HEK293 (cell line): ENCODE measurements at regions not wholly inside any gene's neighbourhood (a gene's known extent, or its start where the extent isn't known, plus 50 kb on each side); places are given as distances from the start of the nearest gene placed in this dataset.

Source experiments
- CTCF ChIA-PET: fragments of 350-600 bp; formaldehyde crosslinking; extraction: SDS; loops from one replicate; lab custom pipeline; 2021; ENCODE audit warnings: antibody characterized with exemption; lab: Yijun Ruan, JAX
- POLR2A ChIA-PET: fragments of 300-600 bp; formaldehyde crosslinking; extraction: SDS; loops from one replicate; lab custom pipeline; 2020; ENCODE audit warnings: antibody characterized with exemption, inconsistent platforms; lab: Yijun Ruan, JAX
- H3K27ac ChIP-seq: fragments of 200-500 bp; sonication (Bioruptor generic); 2 replicates; pipeline ENCODE4 v1.5.1; 2014; ENCODE audit warnings: low read depth, low read length, control low read depth, inconsistent platforms; ENCODE audit errors: extremely low read depth
- H3K36me3 ChIP-seq, 2 experiments: fragments of 200-500 bp in 1 of 2; sonication (Bioruptor generic) in 1 of 2; 1 replicate in 1 of 2; 2 replicates in 1 of 2; pipeline ENCODE4 v1.5.1; 2014 to 2017; ENCODE audit warnings: inconsistent platforms in 2 of 2, low read length in 2 of 2; ENCODE audit not compliant: control insufficient read depth in 2 of 2, insufficient read depth in 1 of 2
- H3K4me1 ChIP-seq: fragments of 200-500 bp; sonication (Bioruptor generic); 2 replicates; pipeline ENCODE4 v1.5.1; 2014; ENCODE audit warnings: mild to moderate bottlenecking, low read length, inconsistent platforms; ENCODE audit not compliant: control insufficient read depth, insufficient read depth
- H3K4me3 ChIP-seq: 2 replicates; pipeline ENCODE4 v1.5.1; 2011; ENCODE audit warnings: low read depth, mild to moderate bottlenecking, control low read depth, low read length, moderate library complexity
- H3K9me3 ChIP-seq: fragments of 200-500 bp; sonication (Bioruptor generic); 2 replicates; pipeline ENCODE4 v1.5.1; 2014; ENCODE audit warnings: low read depth, low read length, inconsistent platforms; ENCODE audit not compliant: control insufficient read depth, insufficient read depth
- OSR2 ChIP-seq: fragments of 450-650 bp; formaldehyde crosslinking; IDR thresholded peaks from 2 replicates; pipeline ENCODE4 v1.5.1; 2016; ENCODE audit warnings: missing biosample characterization, missing genetic modification characterization
- REPIN1 ChIP-seq: fragments of 450-650 bp; formaldehyde crosslinking; IDR thresholded peaks from 2 replicates; pipeline ENCODE4 v1.5.1; 2017; ENCODE audit warnings: missing biosample characterization, missing genetic modification characterization, low read depth
- SP7 ChIP-seq: fragments of 450-650 bp; formaldehyde crosslinking; IDR thresholded peaks from 2 replicates; pipeline ENCODE4 v1.5.1; 2016; ENCODE audit warnings: missing biosample characterization, missing genetic modification characterization
- TCF7L2 ChIP-seq: IDR thresholded peaks from 2 replicates; pipeline ENCODE4 v1.6.1; 2011; ENCODE audit warnings: low read depth, mild to moderate bottlenecking, inconsistent platforms, low read length, moderate library complexity, borderline replicate concordance
- ZBTB1 ChIP-seq: fragments of 450-650 bp; formaldehyde crosslinking; IDR thresholded peaks from 2 replicates; pipeline ENCODE4 v1.5.1; 2016; ENCODE audit warnings: missing biosample characterization, missing genetic modification characterization
- ZBTB26 ChIP-seq: fragments of 450-650 bp; formaldehyde crosslinking; optimal IDR thresholded peaks from 2 replicates; pipeline ENCODE3; 2016; ENCODE audit warnings: missing biosample characterization, mild to moderate bottlenecking, missing genetic modification characterization
- ZNF138 ChIP-seq: fragments of 450-650 bp; formaldehyde crosslinking; IDR thresholded peaks from 2 replicates; pipeline ENCODE4 v1.5.1; 2016; ENCODE audit warnings: missing biosample characterization, missing genetic modification characterization, borderline replicate concordance
- ZNF175 ChIP-seq: fragments of 450-650 bp; formaldehyde crosslinking; IDR thresholded peaks from 2 replicates; pipeline ENCODE4 v1.5.1; 2016; ENCODE audit warnings: missing biosample characterization, missing genetic modification characterization
- ZNF2 ChIP-seq: fragments of 450-650 bp; formaldehyde crosslinking; IDR thresholded peaks from 2 replicates; pipeline ENCODE4 v1.5.1; 2016; ENCODE audit warnings: missing biosample characterization, missing genetic modification characterization
- ZNF280C ChIP-seq: fragments of 450-650 bp; formaldehyde crosslinking; IDR thresholded peaks from 2 replicates; pipeline ENCODE4 v1.5.1; 2016; ENCODE audit warnings: missing biosample characterization, missing genetic modification characterization
- ZNF426 ChIP-seq: fragments of 450-650 bp; formaldehyde crosslinking; IDR thresholded peaks from 2 replicates; pipeline ENCODE4 v1.5.1; 2017; ENCODE audit warnings: missing biosample characterization, missing genetic modification characterization, mild to moderate bottlenecking, inconsistent platforms, moderate library complexity
- ZNF561 ChIP-seq: fragments of 450-650 bp; IDR thresholded peaks from 2 replicates; pipeline ENCODE4 v1.5.1; 2018; ENCODE audit warnings: missing biosample characterization, missing genetic modification characterization, borderline replicate concordance
- ZSCAN16 ChIP-seq: fragments of 450-650 bp; formaldehyde crosslinking; IDR thresholded peaks from 2 replicates; pipeline ENCODE4 v1.5.1; 2016; ENCODE audit warnings: missing biosample characterization, missing genetic modification characterization
- ZSCAN4 ChIP-seq: fragments of 450-650 bp; formaldehyde crosslinking; IDR thresholded peaks from 2 replicates; pipeline ENCODE4 v1.5.1; 2017; ENCODE audit warnings: missing biosample characterization, missing genetic modification characterization
- TF ChIP-seq, protein P1 (sequence below): fragments of 450-650 bp; formaldehyde crosslinking; IDR thresholded peaks from 2 replicates; pipeline ENCODE4 v1.5.1; 2016; ENCODE audit warnings: missing biosample characterization, missing genetic modification characterization
- TF ChIP-seq, protein P2 (sequence below): fragments of 450-650 bp; formaldehyde crosslinking; IDR thresholded peaks from 2 replicates; pipeline ENCODE4 v1.5.1; 2016; ENCODE audit warnings: missing biosample characterization, missing genetic modification characterization, borderline replicate concordance
- TF ChIP-seq, protein P3 (sequence below): fragments of 450-650 bp; formaldehyde crosslinking; IDR thresholded peaks from 2 replicates; pipeline ENCODE4 v1.5.1; 2017; ENCODE audit warnings: missing biosample characterization, missing genetic modification characterization
- TF ChIP-seq, protein P4 (sequence below): fragments of 450-650 bp; formaldehyde crosslinking; IDR thresholded peaks from 2 replicates; pipeline ENCODE4 v1.5.1; 2016; ENCODE audit warnings: missing biosample characterization, missing genetic modification characterization
- TF ChIP-seq, protein P5 (sequence below): fragments of 450-650 bp; IDR thresholded peaks from 2 replicates; pipeline ENCODE4 v1.5.1; 2018; ENCODE audit warnings: missing biosample characterization, missing genetic modification characterization
- TF ChIP-seq, protein P6 (sequence below): fragments of 450-650 bp; IDR thresholded peaks from 2 replicates; pipeline ENCODE4 v1.5.1; 2018; ENCODE audit warnings: missing biosample characterization, mild to moderate bottlenecking, missing genetic modification characterization

DNA sequence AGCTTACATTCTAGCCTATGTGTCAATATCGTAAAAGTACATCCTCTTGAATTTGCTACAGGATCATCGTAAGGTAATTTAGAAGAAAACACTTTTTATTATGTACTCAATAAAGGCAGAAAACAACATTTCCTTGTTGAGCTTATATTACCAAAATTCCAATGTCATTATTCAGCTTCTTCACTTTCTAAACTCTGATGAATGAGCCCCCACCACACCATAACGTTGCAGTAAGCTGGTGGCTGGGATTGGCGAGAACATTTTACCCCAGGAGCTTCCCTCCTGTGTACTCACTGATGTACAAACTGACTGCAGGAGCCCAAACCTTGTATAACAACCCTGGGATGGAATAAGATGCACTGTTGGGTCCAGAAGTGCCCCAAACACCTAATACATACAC, 238.1 kb upstream of the MARCKS start (continued):
- TF ChIP-seq, protein P1, sequence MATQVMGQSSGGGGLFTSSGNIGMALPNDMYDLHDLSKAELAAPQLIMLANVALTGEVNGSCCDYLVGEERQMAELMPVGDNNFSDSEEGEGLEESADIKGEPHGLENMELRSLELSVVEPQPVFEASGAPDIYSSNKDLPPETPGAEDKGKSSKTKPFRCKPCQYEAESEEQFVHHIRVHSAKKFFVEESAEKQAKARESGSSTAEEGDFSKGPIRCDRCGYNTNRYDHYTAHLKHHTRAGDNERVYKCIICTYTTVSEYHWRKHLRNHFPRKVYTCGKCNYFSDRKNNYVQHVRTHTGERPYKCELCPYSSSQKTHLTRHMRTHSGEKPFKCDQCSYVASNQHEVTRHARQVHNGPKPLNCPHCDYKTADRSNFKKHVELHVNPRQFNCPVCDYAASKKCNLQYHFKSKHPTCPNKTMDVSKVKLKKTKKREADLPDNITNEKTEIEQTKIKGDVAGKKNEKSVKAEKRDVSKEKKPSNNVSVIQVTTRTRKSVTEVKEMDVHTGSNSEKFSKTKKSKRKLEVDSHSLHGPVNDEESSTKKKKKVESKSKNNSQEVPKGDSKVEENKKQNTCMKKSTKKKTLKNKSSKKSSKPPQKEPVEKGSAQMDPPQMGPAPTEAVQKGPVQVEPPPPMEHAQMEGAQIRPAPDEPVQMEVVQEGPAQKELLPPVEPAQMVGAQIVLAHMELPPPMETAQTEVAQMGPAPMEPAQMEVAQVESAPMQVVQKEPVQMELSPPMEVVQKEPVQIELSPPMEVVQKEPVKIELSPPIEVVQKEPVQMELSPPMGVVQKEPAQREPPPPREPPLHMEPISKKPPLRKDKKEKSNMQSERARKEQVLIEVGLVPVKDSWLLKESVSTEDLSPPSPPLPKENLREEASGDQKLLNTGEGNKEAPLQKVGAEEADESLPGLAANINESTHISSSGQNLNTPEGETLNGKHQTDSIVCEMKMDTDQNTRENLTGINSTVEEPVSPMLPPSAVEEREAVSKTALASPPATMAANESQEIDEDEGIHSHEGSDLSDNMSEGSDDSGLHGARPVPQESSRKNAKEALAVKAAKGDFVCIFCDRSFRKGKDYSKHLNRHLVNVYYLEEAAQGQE (tag by site-specific recombination), result no peak
- no peak for TF ChIP-seq OSR2 (tag by site-specific recombination)

DNA sequence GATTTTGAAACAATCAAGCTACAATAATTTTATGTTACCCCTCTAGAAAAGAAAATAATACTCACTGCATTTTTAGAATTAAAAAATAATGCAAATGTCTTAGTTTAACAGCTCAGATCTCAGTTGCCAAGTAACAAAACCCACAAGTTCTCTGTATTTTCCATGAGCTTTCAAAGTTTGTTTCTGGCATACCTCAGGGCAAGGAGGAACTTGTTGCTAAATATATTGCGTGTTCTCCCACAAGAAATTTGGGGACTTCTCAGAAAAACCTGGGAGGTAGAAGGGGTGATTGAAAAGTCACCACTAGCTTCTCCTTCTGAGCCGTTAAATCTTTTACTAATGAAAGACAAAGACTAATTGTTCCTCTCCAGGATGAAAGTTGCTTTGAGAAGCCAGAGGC, 236.8 kb upstream of the MARCKS start:
- no peaks in the 10 kb centered on the region for H3K9me3 ChIP-seq
- ChIA-PET POLR2A (no interaction called here), CTCF (interaction anchor here (0.6 to 1.5 kb wide), 2 partner anchors 9 to 154 kb away, joined by 3 to 7 read pairs; no protein-coding TSS in a partner anchor)
- no peak overlapping the region for H3K4me3 ChIP-seq
- H3K4me1 ChIP-seq, result peaks cover 5% of the 10 kb centered on the region
- H3K27ac ChIP-seq, result no peak overlapping the region
- H3K36me3 ChIP-seq, result no peaks in the 10 kb centered on the region
- TF ChIP-seq, protein P2, sequence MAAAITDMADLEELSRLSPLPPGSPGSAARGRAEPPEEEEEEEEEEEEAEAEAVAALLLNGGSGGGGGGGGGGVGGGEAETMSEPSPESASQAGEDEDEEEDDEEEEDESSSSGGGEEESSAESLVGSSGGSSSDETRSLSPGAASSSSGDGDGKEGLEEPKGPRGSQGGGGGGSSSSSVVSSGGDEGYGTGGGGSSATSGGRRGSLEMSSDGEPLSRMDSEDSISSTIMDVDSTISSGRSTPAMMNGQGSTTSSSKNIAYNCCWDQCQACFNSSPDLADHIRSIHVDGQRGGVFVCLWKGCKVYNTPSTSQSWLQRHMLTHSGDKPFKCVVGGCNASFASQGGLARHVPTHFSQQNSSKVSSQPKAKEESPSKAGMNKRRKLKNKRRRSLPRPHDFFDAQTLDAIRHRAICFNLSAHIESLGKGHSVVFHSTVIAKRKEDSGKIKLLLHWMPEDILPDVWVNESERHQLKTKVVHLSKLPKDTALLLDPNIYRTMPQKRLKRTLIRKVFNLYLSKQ (tag by site-specific recombination), result no peak
- TF ChIP-seq ZNF280C (tag by site-specific recombination) (no peak), ZSCAN16 (tag by site-specific recombination) (no peak), ZNF2 (tag by site-specific recombination) (no peak), ZNF138 (no peak), ZNF175 (tag by site-specific recombination) (no peak), ZNF561 (tag by site-specific recombination) (no peak), ZSCAN4 (tag by site-specific recombination) (no peak), ZNF426 (tag by site-specific recombination) (no peak), REPIN1 (tag by site-specific recombination) (no peak), ZBTB1 (tag by site-specific recombination) (no peak), SP7 (tag by site-specific recombination) (no peak), TCF7L2 (no peak), ZBTB26 (tag by site-specific recombination) (no peak)
- TF ChIP-seq, protein P3, sequence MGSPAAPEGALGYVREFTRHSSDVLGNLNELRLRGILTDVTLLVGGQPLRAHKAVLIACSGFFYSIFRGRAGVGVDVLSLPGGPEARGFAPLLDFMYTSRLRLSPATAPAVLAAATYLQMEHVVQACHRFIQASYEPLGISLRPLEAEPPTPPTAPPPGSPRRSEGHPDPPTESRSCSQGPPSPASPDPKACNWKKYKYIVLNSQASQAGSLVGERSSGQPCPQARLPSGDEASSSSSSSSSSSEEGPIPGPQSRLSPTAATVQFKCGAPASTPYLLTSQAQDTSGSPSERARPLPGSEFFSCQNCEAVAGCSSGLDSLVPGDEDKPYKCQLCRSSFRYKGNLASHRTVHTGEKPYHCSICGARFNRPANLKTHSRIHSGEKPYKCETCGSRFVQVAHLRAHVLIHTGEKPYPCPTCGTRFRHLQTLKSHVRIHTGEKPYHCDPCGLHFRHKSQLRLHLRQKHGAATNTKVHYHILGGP (tag by site-specific recombination), result no peak
- TF ChIP-seq, protein P4, sequence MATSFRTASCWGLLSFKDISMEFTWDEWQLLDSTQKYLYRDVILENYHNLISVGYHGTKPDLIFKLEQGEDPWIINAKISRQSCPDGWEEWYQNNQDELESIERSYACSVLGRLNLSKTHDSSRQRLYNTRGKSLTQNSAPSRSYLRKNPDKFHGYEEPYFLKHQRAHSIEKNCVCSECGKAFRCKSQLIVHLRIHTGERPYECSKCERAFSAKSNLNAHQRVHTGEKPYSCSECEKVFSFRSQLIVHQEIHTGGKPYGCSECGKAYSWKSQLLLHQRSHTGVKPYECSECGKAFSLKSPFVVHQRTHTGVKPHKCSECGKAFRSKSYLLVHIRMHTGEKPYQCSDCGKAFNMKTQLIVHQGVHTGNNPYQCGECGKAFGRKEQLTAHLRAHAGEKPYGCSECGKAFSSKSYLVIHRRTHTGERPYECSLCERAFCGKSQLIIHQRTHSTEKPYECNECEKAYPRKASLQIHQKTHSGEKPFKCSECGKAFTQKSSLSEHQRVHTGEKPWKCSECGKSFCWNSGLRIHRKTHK (tag by site-specific recombination), result no peak
- TF ChIP-seq, protein P5, sequence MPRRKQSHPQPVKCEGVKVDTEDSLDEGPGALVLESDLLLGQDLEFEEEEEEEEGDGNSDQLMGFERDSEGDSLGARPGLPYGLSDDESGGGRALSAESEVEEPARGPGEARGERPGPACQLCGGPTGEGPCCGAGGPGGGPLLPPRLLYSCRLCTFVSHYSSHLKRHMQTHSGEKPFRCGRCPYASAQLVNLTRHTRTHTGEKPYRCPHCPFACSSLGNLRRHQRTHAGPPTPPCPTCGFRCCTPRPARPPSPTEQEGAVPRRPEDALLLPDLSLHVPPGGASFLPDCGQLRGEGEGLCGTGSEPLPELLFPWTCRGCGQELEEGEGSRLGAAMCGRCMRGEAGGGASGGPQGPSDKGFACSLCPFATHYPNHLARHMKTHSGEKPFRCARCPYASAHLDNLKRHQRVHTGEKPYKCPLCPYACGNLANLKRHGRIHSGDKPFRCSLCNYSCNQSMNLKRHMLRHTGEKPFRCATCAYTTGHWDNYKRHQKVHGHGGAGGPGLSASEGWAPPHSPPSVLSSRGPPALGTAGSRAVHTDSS (tag by site-specific recombination), result no peak
- TF ChIP-seq, protein P6, sequence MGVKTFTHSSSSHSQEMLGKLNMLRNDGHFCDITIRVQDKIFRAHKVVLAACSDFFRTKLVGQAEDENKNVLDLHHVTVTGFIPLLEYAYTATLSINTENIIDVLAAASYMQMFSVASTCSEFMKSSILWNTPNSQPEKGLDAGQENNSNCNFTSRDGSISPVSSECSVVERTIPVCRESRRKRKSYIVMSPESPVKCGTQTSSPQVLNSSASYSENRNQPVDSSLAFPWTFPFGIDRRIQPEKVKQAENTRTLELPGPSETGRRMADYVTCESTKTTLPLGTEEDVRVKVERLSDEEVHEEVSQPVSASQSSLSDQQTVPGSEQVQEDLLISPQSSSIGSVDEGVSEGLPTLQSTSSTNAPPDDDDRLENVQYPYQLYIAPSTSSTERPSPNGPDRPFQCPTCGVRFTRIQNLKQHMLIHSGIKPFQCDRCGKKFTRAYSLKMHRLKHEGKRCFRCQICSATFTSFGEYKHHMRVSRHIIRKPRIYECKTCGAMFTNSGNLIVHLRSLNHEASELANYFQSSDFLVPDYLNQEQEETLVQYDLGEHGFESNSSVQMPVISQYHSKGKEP, result no peak
